HT-29 (cell line): ENCODE measurements at regions not wholly inside any gene's neighbourhood (a gene's known extent, or its start where the extent isn't known, plus 50 kb on each side); places are given as distances from the start of the nearest gene placed in this dataset.

Experiments used
- DNase-seq: peaks from one replicate; pipeline ENCODE4 v3.0.0-alpha.2; 2015; ENCODE audit warnings: low spot score

DNA sequence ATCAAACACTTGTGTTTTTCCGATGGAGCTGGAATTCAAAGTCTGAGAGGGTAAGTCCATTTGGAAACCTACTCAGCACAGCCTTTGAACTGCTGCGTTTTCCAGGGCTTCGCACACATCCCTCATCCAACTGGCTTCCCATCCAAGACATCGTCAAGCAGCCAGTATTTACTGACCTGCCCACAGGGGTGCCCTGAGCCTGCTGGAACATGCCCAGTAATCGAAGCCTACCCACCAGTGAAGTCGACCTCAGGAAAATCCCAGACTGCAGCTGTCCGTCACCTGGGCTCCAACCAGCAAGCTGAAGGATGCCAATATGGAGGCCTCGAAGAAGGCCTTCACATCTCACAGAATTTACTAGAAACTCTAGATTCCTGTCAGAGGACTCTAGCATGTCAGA, 261.6 kb downstream of the PLPP3 start:
- DNase-seq: no peak

- no peak for DNase-seq
These were observed 263.9 kb downstream of the PLPP3 start for GRCh38 chr1:56315293-56315942.

GRCh38 chr1:56313560-56313959, 265.8 kb downstream of the PLPP3 start:
- no peak for DNase-seq

DNA sequence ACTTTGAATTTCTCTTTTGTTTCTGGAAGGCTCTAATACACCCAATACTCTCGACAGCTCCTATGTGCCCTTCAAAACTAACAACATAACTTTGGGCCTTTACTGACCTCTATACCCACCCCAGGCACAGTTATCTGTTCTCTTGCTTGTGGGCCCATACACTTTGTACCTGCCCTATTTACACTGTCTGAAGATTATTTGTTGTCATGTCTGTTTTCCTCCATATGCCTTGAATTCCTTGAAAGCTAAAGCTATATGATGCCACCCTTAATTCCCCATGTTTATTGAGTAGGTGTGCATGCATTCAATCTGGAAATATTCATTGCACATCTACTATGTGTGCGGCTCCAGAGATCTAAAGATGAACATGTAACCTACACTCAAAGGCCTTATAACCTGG, 267.6 kb downstream of the PLPP3 start:
- DNase-seq: no peak

GRCh38 chr1:56310945-56311344, 268.4 kb downstream of the PLPP3 start:
- DNase-seq: no peak

DNA sequence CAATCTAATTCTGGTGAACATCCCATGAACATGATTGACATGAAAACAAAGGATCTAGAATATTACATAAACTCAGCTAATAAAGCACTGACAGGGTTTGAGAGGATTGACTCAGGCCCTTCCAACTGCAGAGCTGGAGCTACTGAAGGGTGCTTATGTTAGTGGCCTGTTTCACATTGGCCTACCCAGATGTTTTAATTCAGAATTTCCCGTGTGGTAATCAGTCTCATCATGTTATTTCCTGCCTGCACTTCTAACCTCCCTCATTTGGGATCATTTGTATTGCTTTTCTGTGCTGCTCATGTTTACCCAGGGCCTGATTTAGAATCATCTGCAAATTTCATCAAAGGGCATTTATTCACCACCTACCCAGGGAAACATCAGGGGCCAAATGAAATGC, 270.3 kb downstream of the PLPP3 start:
- DNase-seq: no peak

- DNase-seq: no peak
These were observed 274.4 kb downstream of the PLPP3 start for GRCh38 chr1:56304975-56305374.

DNA sequence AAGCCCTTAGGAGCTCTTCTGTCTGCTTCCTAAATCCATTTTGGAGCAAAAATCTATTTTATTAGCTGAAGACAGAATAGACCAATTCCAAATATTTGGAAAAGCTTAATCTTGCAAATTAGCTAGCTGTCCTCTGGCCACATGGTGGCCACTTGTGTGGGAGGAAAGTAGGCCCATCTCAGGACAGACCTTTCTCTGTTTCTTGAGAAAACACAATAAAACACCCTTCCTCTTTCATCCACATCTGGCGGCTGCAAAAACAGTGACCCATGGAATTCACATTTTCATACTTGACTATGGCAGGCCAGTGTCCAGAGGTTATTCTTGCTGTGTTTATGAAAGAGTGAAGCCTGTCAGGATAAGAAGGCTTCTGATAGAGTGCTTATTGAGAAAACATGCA, 275.6 kb downstream of the PLPP3 start:
- DNase-seq: no peak

DNA sequence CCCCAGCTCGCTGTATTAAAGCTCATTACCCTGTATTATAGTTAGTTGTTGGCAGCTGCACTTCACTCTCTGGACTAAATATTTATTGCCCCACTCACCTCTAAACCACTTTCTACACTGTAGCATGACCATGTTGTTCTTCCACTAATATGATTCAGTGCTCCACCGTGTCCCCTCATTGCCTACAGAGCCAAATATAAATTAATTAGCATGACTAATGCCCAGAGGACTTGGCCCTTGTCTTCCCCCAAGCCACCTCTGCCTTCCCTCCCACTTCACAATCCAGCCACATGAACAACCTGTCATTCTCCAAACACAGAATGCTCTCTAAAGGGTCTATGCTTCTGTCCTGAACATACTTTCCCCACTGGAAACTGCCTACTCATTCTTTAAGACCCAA, 276.5 kb downstream of the PLPP3 start:
- DNase-seq: no peak

- DNase-seq: no peak
These were observed 277.6 kb downstream of the PLPP3 start for GRCh38 chr1:56301791-56302190.

DNA sequence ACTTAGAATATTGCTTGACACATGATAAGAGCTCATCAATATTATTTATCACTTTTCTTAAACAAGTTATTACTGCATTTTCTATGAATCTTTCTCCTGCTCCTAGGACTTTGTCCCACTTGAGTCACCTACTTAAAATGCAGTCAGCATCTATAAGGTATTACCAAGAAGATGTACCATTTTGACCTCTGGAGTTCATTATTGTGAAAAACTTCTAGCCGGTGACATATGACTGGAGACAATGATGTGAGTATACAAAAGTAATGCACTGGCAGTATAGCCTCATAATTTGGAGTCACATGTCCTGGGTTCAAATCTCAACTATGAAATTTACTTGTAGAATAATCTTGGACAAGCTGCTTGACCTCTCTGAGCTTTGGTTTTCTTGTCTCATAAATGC, 278.5 kb downstream of the PLPP3 start:
- no peak for DNase-seq

GRCh38 chr1:56298866-56299265, 280.5 kb downstream of the PLPP3 start:
- DNase-seq: no peak

DNA sequence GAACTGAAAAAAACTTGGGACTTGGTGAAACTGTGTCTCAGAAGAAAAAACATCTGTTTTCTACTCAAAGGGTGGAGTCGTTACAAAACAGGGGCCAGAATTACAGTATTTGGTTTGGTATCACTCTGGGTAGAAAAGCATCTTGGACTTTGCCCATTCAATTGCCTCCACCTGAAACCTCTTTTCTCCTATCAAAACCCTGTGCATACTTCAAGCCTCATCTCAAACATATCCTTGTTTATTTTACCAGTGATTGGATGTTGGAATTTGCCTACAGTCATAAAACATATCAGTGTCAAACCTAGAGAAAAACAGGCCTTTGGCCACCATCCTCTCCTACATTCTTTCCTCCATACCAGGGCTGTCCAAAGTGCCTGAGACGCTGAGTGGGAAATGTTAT, 281.5 kb downstream of the PLPP3 start:
- no peak for DNase-seq

- no peak for DNase-seq
These were observed 282.2 kb downstream of the PLPP3 start for GRCh38 chr1:56297208-56297607.

DNA sequence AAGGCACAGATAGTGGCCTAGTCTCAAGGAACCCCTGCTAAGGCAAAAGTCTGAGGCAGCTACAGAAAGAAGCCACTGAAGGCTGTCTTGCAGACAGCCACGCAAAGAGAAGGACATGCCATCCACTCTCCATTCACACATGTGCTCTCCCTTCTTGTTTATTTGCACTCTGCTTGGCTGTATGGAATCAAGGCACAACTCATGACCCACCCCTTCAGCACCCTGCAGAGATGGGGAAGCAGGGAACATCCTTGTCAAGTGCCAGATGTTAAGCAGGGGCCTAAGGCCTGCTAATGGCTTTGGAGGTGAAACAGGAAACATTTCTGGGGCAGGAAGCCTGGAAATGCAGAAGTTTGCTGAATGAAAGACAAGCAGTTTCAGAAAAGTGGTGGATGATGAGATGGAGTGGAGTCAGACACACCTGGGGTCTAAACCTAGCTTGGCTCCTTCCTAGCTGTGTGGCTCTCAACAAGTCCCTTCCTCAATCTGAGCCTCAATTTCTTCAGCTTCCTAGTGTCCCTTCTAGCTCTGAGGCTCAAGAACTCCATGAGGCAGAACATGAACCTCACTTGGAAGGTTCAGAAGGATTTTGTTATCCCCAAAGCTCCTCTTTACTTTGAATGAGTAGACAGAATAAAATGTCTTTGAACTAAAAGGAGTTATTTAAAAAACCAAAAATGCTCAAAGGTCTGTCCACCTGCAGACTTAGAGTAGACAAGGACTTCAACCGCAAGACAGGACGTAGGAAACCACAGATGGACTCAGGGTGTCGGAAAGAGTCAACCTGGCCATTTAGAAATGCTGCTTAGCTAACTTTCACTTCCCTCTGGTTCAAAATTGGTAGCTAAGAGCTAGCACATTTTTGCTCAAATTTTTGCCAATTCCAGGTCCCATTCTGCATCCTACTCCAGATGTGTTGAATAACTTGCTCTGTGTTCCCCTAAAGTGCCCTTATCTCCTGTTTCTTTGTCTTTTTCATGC, 283.1 kb downstream of the PLPP3 start:
- no peak for DNase-seq

GRCh38 chr1:56291374-56291919, 287.9 kb downstream of the PLPP3 start:
- DNase-seq: no peak

- no peak for DNase-seq
These were observed 290.1 kb downstream of the PLPP3 start for GRCh38 chr1:56289260-56289659.

GRCh38 chr1:56287721-56288120, 291.6 kb downstream of the PLPP3 start:
- DNase-seq: no peak

GRCh38 chr1:56286956-56287355, 292.4 kb downstream of the PLPP3 start:
- DNase-seq: no peak

DNA sequence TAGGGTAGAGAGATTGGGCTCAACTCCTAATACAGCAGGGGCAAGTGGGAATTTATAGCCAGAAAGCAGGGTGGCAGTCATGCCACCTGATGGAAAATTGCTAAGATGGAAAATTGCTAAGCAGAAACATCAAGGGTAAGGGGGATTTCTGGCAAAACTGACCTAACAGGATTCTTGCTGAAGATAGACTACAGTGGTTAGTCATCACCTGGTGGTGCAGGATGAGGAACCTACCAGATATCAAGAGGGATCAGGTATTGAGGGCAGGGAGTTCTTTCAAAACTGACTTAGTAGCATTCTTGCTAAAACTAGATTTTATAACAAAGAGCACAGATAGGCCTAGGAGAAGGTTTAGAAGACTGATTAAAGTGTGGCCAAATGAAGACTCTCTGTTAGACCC, 292.9 kb downstream of the PLPP3 start:
- DNase-seq: no peak

DNA sequence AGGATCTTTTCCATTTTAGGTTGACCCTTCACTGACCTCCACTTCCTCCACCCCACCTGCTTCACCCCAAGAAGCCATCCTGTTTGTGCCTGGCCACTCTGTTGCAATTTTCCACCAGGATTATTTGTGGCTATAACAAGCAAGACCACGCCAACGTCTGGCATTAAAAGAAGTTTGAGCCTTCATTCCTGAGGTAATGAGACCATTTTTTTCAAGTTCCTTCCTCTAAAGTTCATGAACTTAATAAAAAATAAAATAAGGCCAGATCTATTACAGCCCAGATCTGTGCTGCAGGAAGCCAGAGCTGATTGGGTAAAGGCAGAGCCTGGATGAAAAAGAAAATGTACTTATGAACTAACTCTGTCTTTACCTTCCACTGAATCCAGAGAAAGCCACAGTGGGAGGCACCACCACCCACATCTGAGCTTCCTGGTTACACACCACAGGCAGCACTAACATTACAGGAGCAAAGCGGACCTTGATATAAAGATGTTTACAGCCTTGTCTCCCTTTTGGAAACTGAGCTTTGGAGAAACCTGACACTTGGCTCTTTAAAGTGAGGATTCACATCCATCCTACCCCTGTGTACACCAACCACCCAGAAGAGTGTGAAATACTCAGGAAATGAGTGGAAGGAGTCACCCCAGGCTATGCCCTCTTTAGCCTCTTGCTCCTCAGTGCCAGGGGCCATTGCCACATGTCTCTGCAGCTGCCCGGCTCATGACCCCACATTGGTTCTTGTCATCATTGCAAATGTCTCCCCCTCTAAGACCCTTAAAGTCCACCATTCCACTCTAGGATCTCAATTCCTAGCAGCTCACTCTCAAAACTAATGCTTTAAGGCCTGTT, 293.6 kb downstream of the PLPP3 start:
- DNase-seq: no peak

DNA sequence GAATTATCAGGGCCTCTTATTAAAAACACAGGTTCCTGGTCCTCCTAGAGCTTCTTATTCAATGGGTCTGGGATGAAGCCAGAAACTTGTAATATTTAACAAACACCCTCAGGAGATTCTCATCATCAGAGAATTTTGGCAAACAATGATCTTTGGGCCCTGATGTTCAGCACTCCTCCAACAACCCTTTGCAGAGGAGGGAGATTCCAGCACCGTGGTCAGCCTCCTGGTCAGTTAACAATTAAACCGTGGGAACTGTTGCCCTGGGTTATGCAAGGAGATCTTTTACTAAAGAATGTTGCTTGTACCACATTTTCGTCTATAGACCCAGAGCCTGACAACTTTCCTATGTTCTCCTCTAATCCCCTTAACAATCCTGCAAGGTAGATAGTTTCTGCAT, 294.4 kb downstream of the PLPP3 start:
- no peak for DNase-seq
